Ramos (cell line): ENCODE measurements at regions not wholly inside any gene's neighbourhood (a gene's known extent, or its start where the extent isn't known, plus 50 kb on each side); places are given as distances from the start of the nearest gene placed in this dataset.

Experiments used
- in situ Hi-C: fragments of 300-500 bp; cut with MboI; formaldehyde crosslinking; loops from one replicate; pipeline ENCODE4 v1.14.3; 2022; ENCODE audit warnings: low sequenced_read_pairs; ENCODE audit not compliant: unreplicated experiment

DNA sequence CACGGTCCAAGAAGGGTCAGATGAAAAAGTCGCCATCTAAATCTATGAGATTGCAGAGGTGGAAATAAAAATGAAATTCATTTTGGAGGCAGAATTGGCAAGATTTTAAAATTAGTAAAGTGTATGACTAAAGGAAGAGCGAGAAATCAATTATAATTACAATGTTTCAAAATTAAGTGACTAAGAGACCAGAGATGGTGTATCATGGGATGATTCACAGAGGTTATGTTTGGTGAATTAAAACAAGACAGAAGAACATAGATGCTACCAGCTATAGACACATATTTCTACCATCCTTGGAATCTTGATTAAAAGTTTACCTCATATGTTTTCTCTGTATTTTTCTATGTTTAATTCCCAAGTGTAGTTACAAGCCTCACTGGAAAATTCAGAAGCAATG is 308.9 kb upstream of the DNAJC19 start:
- in situ Hi-C loops: no loop called here

- in situ Hi-C loops: no loop called here
Observed at GRCh38 chr3:181292984-181293383, 303.4 kb upstream of the DNAJC19 start.

GRCh38 chr3:181290941-181291340 is 301.4 kb upstream of the DNAJC19 start:
- in situ Hi-C loops: no loop called here

GRCh38 chr3:181289306-181289705 is 299.8 kb upstream of the DNAJC19 start:
- in situ Hi-C loops: no loop called here

GRCh38 chr3:181288145-181288544 is 298.6 kb upstream of the DNAJC19 start:
- in situ Hi-C loops: no loop called here

- in situ Hi-C loops: no loop called here
Observed at GRCh38 chr3:181279239-181279565, 289.7 kb upstream of the DNAJC19 start.

DNA sequence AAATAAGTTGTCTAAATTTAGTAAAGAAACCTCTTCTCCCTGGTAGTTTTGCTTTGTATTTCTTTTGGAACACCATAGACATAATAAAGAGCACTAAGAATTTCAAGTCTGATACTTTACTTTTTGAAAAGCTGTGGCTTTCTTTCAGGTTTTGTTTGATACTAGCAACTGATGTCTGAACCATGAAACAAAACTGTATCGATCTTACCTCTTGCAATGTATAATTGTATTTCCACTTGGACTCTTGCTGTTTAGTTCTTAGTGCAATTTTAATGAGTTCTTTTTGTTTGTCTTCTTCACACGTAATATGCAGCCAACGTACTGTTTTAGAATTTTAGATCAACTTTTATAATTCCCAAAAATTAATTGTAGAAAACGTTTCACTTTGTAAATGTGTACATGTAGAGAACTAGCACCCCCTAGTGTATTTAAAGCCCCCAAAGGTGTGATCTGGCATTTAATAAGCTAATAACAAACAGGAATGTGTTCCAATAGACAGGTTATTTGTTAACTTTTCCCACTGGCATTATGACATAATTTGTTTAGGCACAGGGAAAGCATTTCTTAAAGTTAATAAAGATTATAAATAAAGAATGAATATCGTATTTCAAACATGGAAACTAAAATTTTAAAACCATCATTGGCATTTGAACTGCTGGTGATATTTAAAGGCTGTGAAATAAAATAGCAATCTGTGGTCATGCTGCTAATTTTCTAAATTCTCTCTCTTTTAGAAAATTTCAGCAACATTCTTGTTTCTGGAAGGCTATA is 289.1 kb upstream of the DNAJC19 start:
- in situ Hi-C loops: no loop called here

DNA sequence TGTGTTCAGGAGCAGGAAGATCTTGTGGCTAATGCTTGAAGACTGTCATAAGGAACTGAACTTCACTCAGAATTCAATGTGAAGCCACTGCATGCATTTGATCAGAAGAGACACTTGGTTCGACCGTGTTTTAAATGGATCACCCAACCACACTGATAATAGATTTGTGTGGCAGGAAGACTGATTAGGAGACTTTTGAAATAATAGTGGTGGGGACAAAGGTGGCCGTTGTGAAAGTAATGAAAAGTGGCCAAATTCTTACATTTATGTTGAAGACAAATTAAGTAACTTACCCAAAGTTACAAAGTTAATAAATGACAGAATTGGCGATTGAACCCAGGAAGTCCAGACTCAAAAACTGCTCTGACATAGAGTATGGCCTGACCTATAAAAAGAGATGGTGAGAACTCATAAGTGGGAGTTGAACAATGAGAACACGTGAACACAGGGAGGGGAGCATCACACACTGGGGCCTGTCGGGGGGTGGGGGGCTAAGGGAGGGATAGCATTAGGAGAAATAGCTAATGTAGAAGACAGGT is 286.9 kb upstream of the DNAJC19 start:
- in situ Hi-C loops: no loop called here

- in situ Hi-C loops: no loop called here
Observed at GRCh38 chr3:181274025-181274424, 284.5 kb upstream of the DNAJC19 start.

DNA sequence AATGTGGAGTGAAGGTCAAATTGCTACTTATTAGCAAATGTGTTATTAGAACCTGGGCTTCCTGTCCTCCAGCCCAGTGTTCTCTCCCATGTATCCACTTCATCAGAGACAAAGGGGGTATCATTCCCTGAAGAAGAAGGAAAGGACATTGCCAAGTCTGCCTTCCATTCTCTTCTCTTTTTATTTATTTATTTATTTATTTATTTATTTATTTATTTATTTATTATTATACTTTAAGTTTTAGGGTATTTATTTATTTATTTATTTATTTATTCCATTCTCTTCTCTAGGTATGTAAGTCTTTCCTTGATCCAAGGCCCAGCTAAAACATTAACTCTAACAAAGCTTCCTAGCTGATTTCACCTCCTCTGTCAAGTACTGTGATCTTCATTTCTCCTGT is 277.8 kb upstream of the DNAJC19 start:
- in situ Hi-C loops: no loop called here

- in situ Hi-C loops: no loop called here
Observed at GRCh38 chr3:181265750-181266333, 276.3 kb upstream of the DNAJC19 start.

DNA sequence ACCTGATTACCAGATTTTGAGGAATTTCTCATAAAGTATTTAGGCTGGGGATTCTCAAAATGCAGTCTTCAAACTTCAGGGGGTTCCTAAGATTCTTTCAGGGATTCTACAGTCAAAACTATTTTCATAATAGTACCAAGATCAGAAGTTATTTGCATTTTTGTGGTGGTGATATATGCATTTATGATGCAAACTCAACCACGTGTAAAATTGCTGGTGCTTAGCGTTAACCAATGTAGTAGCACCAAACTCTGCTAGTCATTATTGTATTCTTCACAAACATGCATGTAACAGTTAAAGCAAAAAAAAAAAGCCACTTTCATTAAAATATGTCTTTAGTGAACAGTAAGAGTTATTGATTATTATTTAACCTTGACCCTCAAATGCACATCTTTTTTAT is 274.9 kb upstream of the DNAJC19 start:
- in situ Hi-C loops: no loop called here

DNA sequence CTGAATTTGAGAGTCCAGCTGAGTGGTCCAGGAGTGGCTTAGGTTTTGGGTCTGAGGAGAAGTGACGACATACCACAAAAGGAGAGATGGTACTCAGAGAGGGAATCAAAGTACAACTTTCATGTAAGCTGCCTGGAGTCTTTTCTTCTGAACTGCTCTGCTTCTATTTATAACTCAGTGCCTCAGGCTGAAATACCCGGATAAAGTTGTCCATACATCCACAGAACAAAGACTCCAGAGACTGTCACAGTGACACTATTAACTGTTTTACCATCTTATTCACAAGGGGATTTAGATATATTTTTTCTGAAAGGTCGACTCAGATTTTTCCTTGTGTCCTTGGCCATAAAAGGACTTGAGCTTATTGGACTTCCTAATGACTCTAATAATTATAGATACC is 264.3 kb upstream of the DNAJC19 start:
- in situ Hi-C loops: no loop called here

- in situ Hi-C loops: no loop called here
Observed at GRCh38 chr3:181252631-181253030, 263.1 kb upstream of the DNAJC19 start.

- in situ Hi-C loops: no loop called here
Observed at GRCh38 chr3:181250714-181251113, 261.2 kb upstream of the DNAJC19 start.

- in situ Hi-C loops: no loop called here
Observed at GRCh38 chr3:181239441-181239840, 249.9 kb upstream of the DNAJC19 start.

- in situ Hi-C loops: no loop called here
Observed at GRCh38 chr3:181230258-181230657, 240.7 kb upstream of the DNAJC19 start.

- in situ Hi-C loops: no loop called here
Observed at GRCh38 chr3:181213347-181213746, 223.8 kb upstream of the DNAJC19 start.

GRCh38 chr3:181212271-181212670 is 222.7 kb upstream of the DNAJC19 start:
- in situ Hi-C loops: no loop called here

DNA sequence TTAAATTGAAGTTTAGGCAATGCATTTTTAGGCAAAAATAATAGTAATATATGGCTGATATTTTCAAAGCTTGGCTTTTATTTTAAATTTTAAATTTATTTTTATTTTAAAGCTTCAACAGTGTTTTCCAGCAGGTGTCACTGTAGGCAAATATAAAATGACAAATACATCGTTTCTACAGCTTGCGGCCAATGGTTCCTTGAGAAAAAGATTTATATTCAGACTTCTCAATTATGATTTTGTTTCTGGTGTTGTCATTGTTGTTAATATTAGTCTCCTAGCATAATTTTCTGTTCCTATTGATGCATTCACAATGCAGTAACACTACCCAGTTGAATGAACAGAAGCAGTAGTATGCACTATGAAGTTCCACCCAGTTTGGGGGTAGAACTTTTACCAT is 220.7 kb upstream of the DNAJC19 start:
- in situ Hi-C loops: no loop called here

DNA sequence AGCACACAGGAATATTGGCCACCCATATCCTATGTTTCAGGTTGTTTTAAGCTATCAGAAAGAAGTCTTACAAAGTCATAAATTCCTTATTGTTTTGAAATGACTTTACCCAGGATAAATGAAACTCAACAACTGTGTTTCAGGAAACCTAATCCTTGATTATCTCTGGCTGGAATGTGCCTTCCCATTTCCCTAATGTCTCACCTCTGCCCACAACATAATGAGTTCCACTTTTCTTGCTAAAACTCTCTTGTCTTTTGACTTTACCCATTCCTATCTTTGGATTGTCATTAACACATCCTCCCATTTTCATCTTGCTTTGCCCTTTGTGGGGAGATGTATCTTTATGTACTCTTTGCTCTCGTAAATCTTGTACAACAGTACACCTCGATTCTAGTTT is 200.0 kb upstream of the DNAJC19 start:
- in situ Hi-C loops: no loop called here

DNA sequence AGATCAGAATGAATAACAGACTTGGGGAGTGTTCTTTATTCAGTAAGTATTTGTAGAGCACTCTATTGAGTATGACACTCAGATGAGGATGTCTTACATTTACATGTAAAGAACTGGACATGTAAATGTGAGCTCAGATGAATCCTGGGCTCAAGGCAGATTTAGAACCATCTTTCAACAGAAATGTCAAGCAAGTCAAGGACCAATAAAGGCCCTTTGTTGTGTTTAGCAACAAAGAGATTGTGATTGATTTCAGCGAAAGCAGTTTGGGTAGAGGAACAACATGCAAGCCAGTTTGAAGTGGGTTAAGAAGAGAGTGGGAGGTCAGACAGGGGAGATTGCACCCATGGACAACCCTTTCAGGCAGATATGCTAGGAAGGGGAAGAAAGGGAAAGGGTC is 194.2 kb upstream of the DNAJC19 start:
- in situ Hi-C loops: no loop called here
